Cerebellar cortex (tissue), 1 donor: ENCODE measurements at regions not wholly inside any gene's neighbourhood (a gene's known extent, or its start where the extent isn't known, plus 50 kb on each side); places are given as distances from the start of the nearest gene placed in this dataset.
A peak's percentile ranks its signal among the peaks of the same experiment; 100 is the strongest.

Source experiments
- DNase-seq: peaks from one replicate; pipeline ENCODE4 v3.0.0-alpha.2; 2015; ENCODE audit warnings: low spot score

- no peak for DNase-seq
These were observed 58.7 kb downstream of the OTOL1 start for GRCh38 chr3:161555320-161555719.

- no peak for DNase-seq
These were observed 59.9 kb downstream of the OTOL1 start for GRCh38 chr3:161556533-161556932.

GRCh38 chr3:161556941-161557340 is 60.3 kb downstream of the OTOL1 start:
- no peak for DNase-seq

GRCh38 chr3:161557445-161558150 is 61.0 kb downstream of the OTOL1 start:
- DNase-seq: peak; percentile 15

- DNase-seq: peak; percentile 54
These were observed 61.6 kb downstream of the OTOL1 start for GRCh38 chr3:161558236-161558635.

- DNase-seq: peak; percentile 34
These were observed 62.8 kb downstream of the OTOL1 start for GRCh38 chr3:161559177-161559998.

GRCh38 chr3:161560008-161560637 is 63.5 kb downstream of the OTOL1 start:
- peak; percentile 65 for DNase-seq

- no peak for DNase-seq
These were observed 71.2 kb downstream of the OTOL1 start for GRCh38 chr3:161567577-161568361.

GRCh38 chr3:161568671-161569070 is 72.1 kb downstream of the OTOL1 start:
- DNase-seq: no peak

- DNase-seq: no peak
These were observed 75.3 kb downstream of the OTOL1 start for GRCh38 chr3:161571951-161572350.

GRCh38 chr3:161573136-161573535 is 76.5 kb downstream of the OTOL1 start:
- DNase-seq: no peak

GRCh38 chr3:161575901-161576300 is 79.3 kb downstream of the OTOL1 start:
- no peak for DNase-seq

- no peak for DNase-seq
These were observed 79.7 kb downstream of the OTOL1 start for GRCh38 chr3:161576311-161576710.

- no peak for DNase-seq
These were observed 80.3 kb downstream of the OTOL1 start for GRCh38 chr3:161576714-161577510.

GRCh38 chr3:161577662-161578061 is 81.1 kb downstream of the OTOL1 start:
- DNase-seq: no peak

- DNase-seq: no peak
These were observed 83.0 kb downstream of the OTOL1 start for GRCh38 chr3:161579395-161580126.

- DNase-seq: no peak
These were observed 89.3 kb downstream of the OTOL1 start for GRCh38 chr3:161585922-161586321.

- no peak for DNase-seq
These were observed 90.1 kb downstream of the OTOL1 start for GRCh38 chr3:161586556-161587235.

- no peak for DNase-seq
These were observed 102.0 kb downstream of the OTOL1 start for GRCh38 chr3:161598639-161599038.

GRCh38 chr3:161599697-161600096 is 103.1 kb downstream of the OTOL1 start:
- no peak for DNase-seq
